Liver (tissue), 8 donors: ENCODE measurements at regions not wholly inside any gene's neighbourhood (a gene's known extent, or its start where the extent isn't known, plus 50 kb on each side); places are given as distances from the start of the nearest gene placed in this dataset.

Experiments used
- DNase-seq: peaks from one replicate; pipeline ENCODE4 v3.0.0-alpha.2; 2017; ENCODE audit warnings: low spot score
- H3K27ac ChIP-seq, 2 donors: one replicate each; pipeline ENCODE4 v1.7.0; 2013; ENCODE audit warnings: inconsistent platforms in 2 of 2, low read length in 2 of 2, control low read depth in 1 of 2, low read depth in 1 of 2, mild to moderate bottlenecking in 1 of 2
- H3K27me3 ChIP-seq, 4 donors: one replicate each; pipeline versions ENCODE4 v1.6.1 to v1.7.0; 2013; ENCODE audit warnings: low read length in 3 of 4, inconsistent platforms in 1 of 4, mild to moderate bottlenecking in 1 of 4, moderate library complexity in 1 of 4; ENCODE audit not compliant: control insufficient read depth in 4 of 4, insufficient read depth in 4 of 4
- H3K36me3 ChIP-seq, 4 donors: one replicate each; pipeline versions ENCODE4 v1.6.1 to v1.7.0; 2013; ENCODE audit warnings: low read length in 3 of 4, mild to moderate bottlenecking in 3 of 4, low read depth in 1 of 4, moderate library complexity in 1 of 4; ENCODE audit not compliant: control insufficient read depth in 4 of 4, insufficient read depth in 3 of 4
- H3K4me1 ChIP-seq, 4 donors: one replicate each; pipeline versions ENCODE4 v1.6.1 to v1.7.0; 2013; ENCODE audit warnings: low read length in 3 of 4, mild to moderate bottlenecking in 3 of 4, moderate library complexity in 1 of 4; ENCODE audit not compliant: control insufficient read depth in 4 of 4, insufficient read depth in 4 of 4
- H3K4me3 ChIP-seq, 3 donors: one replicate each; pipeline versions ENCODE4 v1.6.1 to v1.7.0; 2013; ENCODE audit warnings: low read length in 3 of 3, control low read depth in 1 of 3, low read depth in 1 of 3, mild to moderate bottlenecking in 1 of 3
- H3K9ac ChIP-seq, 2 donors: one replicate each; pipeline ENCODE4 v1.7.0; 2013; ENCODE audit warnings: low read length in 2 of 2, mild to moderate bottlenecking in 2 of 2, moderate library complexity in 2 of 2, control low read depth in 1 of 2, low read depth in 1 of 2
- H3K9me3 ChIP-seq, 4 donors: one replicate each; pipeline versions ENCODE4 v1.6.1 to v1.7.0; 2013; ENCODE audit warnings: low read length in 3 of 4; ENCODE audit not compliant: control insufficient read depth in 4 of 4
- ATF3 ChIP-seq: IDR thresholded peaks from 2 replicates; pipeline ENCODE4 v1.6.1; 2016; ENCODE audit warnings: antibody characterized with exemption
- EGR1 ChIP-seq, 2 donors: IDR thresholded peaks; 2 replicates each; pipeline ENCODE4 v1.6.1; 2016 to 2018; ENCODE audit warnings: antibody characterized with exemption in 2 of 2, low read depth in 2 of 2
- FOXA1 ChIP-seq: IDR thresholded peaks from 2 replicates; pipeline ENCODE4 v1.6.1; 2016; ENCODE audit warnings: antibody characterized with exemption
- FOXA2 ChIP-seq: IDR thresholded peaks from 2 replicates; pipeline ENCODE4 v1.6.1; 2016; ENCODE audit warnings: antibody characterized with exemption
- GABPA ChIP-seq, 2 donors: IDR thresholded peaks in 1 of 2; conservative IDR thresholded peaks in 1 of 2; 2 replicates each; pipeline ENCODE4 v1.6.1; 2016; ENCODE audit warnings: antibody characterized with exemption in 2 of 2, mild to moderate bottlenecking in 1 of 2, moderate library complexity in 1 of 2
- HNF4A ChIP-seq, 2 donors: conservative IDR thresholded peaks; 2 replicates each; pipeline ENCODE4 v1.6.1; 2016; ENCODE audit warnings: antibody characterized with exemption in 2 of 2, mild to moderate bottlenecking in 2 of 2
- HNF4G ChIP-seq: IDR thresholded peaks from 2 replicates; pipeline ENCODE4 v1.6.1; 2016; ENCODE audit warnings: antibody characterized with exemption
- JUND ChIP-seq, 2 donors: IDR thresholded peaks; 2 replicates each; pipeline ENCODE4 v1.6.1; 2016; ENCODE audit warnings: antibody characterized with exemption in 2 of 2
- NR2F2 ChIP-seq: IDR thresholded peaks from 2 replicates; pipeline ENCODE4 v1.6.1; 2016; ENCODE audit warnings: antibody characterized with exemption
- RAD21 ChIP-seq, 2 donors: IDR thresholded peaks; 2 replicates each; pipeline ENCODE4 v1.6.1; 2016; ENCODE audit warnings: antibody characterized with exemption in 2 of 2, mild to moderate bottlenecking in 2 of 2
- RXRA ChIP-seq, 2 donors: IDR thresholded peaks; 2 replicates each; pipeline ENCODE4 v1.6.1; 2017 to 2018; ENCODE audit warnings: antibody characterized with exemption in 2 of 2, mild to moderate bottlenecking in 1 of 2
- SP1 ChIP-seq: IDR thresholded peaks from 2 replicates; pipeline ENCODE4 v1.6.1; 2018; ENCODE audit warnings: antibody characterized with exemption, mild to moderate bottlenecking
- TAF1 ChIP-seq: conservative IDR thresholded peaks from 2 replicates; pipeline ENCODE4 v1.6.1; 2016; ENCODE audit warnings: antibody characterized with exemption, mild to moderate bottlenecking
- YY1 ChIP-seq: IDR thresholded peaks from 2 replicates; pipeline ENCODE4 v1.6.1; 2016; ENCODE audit warnings: antibody characterized with exemption, mild to moderate bottlenecking
- WGBS: extraction: QIAGEN DNeasy Blood & Tissue Kit; methylation state at CpG from one replicate; pipeline ENCODE4 v1.1.7; 2013; 5-methylcytosine and 5-hydroxymethylcytosine counted together
- TF ChIP-seq, protein P1 (sequence below): IDR thresholded peaks from 2 replicates; pipeline ENCODE4 v1.6.1; 2016; ENCODE audit warnings: antibody characterized with exemption
- TF ChIP-seq, protein P2 (sequence below): fragments of 150-350 bp; IDR thresholded peaks from 2 replicates; pipeline ENCODE4 v1.5.1; 2017; ENCODE audit warnings: improper control_type of control experiment, low read depth, low read length; ENCODE audit not compliant: missing input control
- TF ChIP-seq, protein P3 (sequence below): IDR thresholded peaks from 2 replicates; pipeline ENCODE4 v1.6.1; 2016; ENCODE audit warnings: antibody characterized with exemption, mild to moderate bottlenecking
- TF ChIP-seq, protein P4 (sequence below): IDR thresholded peaks from 2 replicates; pipeline ENCODE4 v1.6.1; 2016; ENCODE audit warnings: antibody characterized with exemption
- donor health status: healthy.
- donor health status: healthy.
- donor health status: healthy.
- donor health status: healthy.
- donor health status: healthy.

DNA sequence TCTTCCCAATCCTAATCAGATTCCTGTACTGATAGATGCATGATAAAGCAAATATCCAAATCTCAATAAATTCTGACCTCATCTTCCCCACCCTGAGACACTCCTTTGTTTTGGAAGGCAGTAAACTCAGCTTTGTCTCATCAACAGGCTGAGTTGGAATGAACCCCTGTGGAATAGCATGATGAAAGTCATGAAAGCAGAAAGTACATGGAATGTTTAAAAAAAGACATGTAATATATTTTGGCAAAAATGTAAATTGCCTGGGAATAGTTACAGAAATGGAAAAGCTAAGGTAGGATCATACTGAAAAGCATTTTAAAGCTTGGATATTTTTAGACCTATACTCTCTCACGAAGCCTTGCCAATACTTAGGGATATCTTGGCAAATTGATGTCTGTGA is 468.7 kb upstream of the CDH7 start:
- Histone ChIP-seq H3K4me1 (no peaks in the 10 kb centered on the region), H3K27me3 (no peaks in the 10 kb centered on the region), H3K9ac (no peak overlapping the region), H3K36me3 (no peaks in the 10 kb centered on the region), H3K4me3 (no peak overlapping the region), H3K27ac (no peak overlapping the region), H3K9me3 (no peaks in the 10 kb centered on the region)
- no peak for DNase-seq
- 64% methylated on average over 1 of the region's 1 CpG for WGBS
- TF ChIP-seq RXRA (IDR thresholded peaks at IDR 0.05) (no peak), GABPA (IDR thresholded peaks at IDR 0.05 in 1 of 2, conservative IDR thresholded peaks at IDR 0.05 in 1 of 2) (no peak), SP1 (no peak), TAF1 (no peak), YY1 (no peak), NR2F2 (no peak), JUND (IDR thresholded peaks at IDR 0.05) (no peak), ATF3 (no peak), EGR1 (IDR thresholded peaks at IDR 0.05; ENCODE audit: low read depth in 2 of 2) (no peak), RAD21 (IDR thresholded peaks at IDR 0.05) (no peak), HNF4A (conservative IDR thresholded peaks at IDR 0.05) (no peak), FOXA2 (no peak), FOXA1 (no peak), HNF4G (no peak)
- TF ChIP-seq, protein P1, sequence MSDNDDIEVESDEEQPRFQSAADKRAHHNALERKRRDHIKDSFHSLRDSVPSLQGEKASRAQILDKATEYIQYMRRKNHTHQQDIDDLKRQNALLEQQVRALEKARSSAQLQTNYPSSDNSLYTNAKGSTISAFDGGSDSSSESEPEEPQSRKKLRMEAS = no peak
- TF ChIP-seq, protein P2, sequence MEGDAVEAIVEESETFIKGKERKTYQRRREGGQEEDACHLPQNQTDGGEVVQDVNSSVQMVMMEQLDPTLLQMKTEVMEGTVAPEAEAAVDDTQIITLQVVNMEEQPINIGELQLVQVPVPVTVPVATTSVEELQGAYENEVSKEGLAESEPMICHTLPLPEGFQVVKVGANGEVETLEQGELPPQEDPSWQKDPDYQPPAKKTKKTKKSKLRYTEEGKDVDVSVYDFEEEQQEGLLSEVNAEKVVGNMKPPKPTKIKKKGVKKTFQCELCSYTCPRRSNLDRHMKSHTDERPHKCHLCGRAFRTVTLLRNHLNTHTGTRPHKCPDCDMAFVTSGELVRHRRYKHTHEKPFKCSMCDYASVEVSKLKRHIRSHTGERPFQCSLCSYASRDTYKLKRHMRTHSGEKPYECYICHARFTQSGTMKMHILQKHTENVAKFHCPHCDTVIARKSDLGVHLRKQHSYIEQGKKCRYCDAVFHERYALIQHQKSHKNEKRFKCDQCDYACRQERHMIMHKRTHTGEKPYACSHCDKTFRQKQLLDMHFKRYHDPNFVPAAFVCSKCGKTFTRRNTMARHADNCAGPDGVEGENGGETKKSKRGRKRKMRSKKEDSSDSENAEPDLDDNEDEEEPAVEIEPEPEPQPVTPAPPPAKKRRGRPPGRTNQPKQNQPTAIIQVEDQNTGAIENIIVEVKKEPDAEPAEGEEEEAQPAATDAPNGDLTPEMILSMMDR = no peak
- TF ChIP-seq, protein P3, sequence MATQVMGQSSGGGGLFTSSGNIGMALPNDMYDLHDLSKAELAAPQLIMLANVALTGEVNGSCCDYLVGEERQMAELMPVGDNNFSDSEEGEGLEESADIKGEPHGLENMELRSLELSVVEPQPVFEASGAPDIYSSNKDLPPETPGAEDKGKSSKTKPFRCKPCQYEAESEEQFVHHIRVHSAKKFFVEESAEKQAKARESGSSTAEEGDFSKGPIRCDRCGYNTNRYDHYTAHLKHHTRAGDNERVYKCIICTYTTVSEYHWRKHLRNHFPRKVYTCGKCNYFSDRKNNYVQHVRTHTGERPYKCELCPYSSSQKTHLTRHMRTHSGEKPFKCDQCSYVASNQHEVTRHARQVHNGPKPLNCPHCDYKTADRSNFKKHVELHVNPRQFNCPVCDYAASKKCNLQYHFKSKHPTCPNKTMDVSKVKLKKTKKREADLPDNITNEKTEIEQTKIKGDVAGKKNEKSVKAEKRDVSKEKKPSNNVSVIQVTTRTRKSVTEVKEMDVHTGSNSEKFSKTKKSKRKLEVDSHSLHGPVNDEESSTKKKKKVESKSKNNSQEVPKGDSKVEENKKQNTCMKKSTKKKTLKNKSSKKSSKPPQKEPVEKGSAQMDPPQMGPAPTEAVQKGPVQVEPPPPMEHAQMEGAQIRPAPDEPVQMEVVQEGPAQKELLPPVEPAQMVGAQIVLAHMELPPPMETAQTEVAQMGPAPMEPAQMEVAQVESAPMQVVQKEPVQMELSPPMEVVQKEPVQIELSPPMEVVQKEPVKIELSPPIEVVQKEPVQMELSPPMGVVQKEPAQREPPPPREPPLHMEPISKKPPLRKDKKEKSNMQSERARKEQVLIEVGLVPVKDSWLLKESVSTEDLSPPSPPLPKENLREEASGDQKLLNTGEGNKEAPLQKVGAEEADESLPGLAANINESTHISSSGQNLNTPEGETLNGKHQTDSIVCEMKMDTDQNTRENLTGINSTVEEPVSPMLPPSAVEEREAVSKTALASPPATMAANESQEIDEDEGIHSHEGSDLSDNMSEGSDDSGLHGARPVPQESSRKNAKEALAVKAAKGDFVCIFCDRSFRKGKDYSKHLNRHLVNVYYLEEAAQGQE = no peak
- TF ChIP-seq, protein P4, sequence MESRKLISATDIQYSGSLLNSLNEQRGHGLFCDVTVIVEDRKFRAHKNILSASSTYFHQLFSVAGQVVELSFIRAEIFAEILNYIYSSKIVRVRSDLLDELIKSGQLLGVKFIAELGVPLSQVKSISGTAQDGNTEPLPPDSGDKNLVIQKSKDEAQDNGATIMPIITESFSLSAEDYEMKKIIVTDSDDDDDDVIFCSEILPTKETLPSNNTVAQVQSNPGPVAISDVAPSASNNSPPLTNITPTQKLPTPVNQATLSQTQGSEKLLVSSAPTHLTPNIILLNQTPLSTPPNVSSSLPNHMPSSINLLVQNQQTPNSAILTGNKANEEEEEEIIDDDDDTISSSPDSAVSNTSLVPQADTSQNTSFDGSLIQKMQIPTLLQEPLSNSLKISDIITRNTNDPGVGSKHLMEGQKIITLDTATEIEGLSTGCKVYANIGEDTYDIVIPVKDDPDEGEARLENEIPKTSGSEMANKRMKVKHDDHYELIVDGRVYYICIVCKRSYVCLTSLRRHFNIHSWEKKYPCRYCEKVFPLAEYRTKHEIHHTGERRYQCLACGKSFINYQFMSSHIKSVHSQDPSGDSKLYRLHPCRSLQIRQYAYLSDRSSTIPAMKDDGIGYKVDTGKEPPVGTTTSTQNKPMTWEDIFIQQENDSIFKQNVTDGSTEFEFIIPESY = no peak
